OCI-LY1 (cell line): ENCODE measurements at regions not wholly inside any gene's neighbourhood (a gene's known extent, or its start where the extent isn't known, plus 50 kb on each side); places are given as distances from the start of the nearest gene placed in this dataset.

ENCODE experiments used
- CTCF ChIP-seq: fragments of 200-600 bp; sonication (generic), shearing (Covaris generic); IDR thresholded peaks from 2 replicates; pipeline ENCODE4 v1.5.1; 2017; ENCODE audit warnings: mild to moderate bottlenecking, antibody characterized with exemption, low read length, moderate library complexity, mixed read lengths
- EZH2 ChIP-seq: fragments of 200-600 bp; sonication (generic), shearing (Covaris generic); IDR thresholded peaks from 2 replicates; pipeline ENCODE4 v1.8.0; 2017; ENCODE audit warnings: borderline replicate concordance, mixed run types, mild to moderate bottlenecking, antibody characterized with exemption, low read length, moderate library complexity, mixed read lengths

GRCh38 chr1:4460052-4460451, 194.4 kb upstream of the AJAP1 start:
- TF ChIP-seq CTCF: no peak
- no peak for TF ChIP-seq EZH2
